ENCODE measurements at regions not wholly inside any gene's neighbourhood (a gene's known extent, or its start where the extent isn't known, plus 50 kb on each side); places are given as distances from the start of the nearest gene placed in this dataset.

GRCh38 chr16:35210681-35211433 is 1751.4 kb downstream of the TP53TG3F start:
- TF ChIP-seq, protein P1, sequence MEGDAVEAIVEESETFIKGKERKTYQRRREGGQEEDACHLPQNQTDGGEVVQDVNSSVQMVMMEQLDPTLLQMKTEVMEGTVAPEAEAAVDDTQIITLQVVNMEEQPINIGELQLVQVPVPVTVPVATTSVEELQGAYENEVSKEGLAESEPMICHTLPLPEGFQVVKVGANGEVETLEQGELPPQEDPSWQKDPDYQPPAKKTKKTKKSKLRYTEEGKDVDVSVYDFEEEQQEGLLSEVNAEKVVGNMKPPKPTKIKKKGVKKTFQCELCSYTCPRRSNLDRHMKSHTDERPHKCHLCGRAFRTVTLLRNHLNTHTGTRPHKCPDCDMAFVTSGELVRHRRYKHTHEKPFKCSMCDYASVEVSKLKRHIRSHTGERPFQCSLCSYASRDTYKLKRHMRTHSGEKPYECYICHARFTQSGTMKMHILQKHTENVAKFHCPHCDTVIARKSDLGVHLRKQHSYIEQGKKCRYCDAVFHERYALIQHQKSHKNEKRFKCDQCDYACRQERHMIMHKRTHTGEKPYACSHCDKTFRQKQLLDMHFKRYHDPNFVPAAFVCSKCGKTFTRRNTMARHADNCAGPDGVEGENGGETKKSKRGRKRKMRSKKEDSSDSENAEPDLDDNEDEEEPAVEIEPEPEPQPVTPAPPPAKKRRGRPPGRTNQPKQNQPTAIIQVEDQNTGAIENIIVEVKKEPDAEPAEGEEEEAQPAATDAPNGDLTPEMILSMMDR (IDR thresholded peaks at IDR 0.05 in 4 of 5, conservative IDR thresholded peaks at IDR 0.05 in 1 of 5): no peak
- TF ChIP-seq POLR2A (IDR thresholded peaks at IDR 0.05): no peak

All from gastrocnemius medialis (tissue), 4 donors.